ENCODE measurements at regions not wholly inside any gene's neighbourhood (a gene's known extent, or its start where the extent isn't known, plus 50 kb on each side); places are given as distances from the start of the nearest gene placed in this dataset.

DNA sequence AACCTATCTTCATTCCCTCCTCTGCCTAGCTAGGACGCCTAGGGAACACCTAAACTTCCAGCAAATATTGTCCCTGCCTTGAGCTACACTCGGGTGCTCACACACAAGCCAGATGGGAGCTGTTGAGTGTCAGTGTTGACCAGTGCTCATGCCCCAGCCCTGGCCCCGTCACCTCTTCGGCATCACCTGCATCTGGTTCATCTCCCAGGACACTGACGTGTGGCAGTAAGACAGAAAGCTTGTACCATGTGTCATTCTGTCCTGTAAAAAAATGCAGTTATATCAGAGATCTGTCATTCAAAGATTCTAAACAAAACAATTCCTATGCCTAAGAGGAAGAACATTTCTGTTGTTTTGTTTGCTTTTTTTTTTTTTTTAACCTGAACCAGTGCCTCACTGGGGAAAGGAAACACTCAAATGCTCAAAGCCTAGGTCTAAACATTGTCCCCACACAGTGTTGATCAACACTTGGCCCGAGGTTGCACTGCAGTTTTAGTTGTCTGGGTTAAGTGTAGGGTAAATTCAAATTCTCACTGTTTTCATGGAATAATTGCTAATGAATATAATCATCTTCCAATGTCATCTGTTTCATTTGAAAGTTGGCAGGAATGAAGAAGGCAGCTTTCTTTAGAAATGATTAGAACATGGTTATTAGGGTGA is 102.7 kb upstream of the SASH1 start:
- no peak overlapping the region for H3K4me2 ChIP-seq
- ATAC-seq (no peak), FAIRE-seq (no peak), DNase-seq (ENCODE audit: low read depth in 1 of 2, low spot score in 1 of 2) (no peak)
- 36% methylated on average over 6 of the region's 6 CpGs for WGBS (ENCODE audit: missing lambda C conversion rate)
- ChIA-PET POLR2A (no interaction called here), CTCF (interaction anchor here (1.5 kb wide), 1 partner anchor 12 kb away, joined by 4 read pairs; no protein-coding TSS in a partner anchor)
- H3K9me3 ChIP-seq: no peaks in the 10 kb centered on the region
- no peaks in the 10 kb centered on the region for H3K4me1 ChIP-seq
- no peak overlapping the region for H3K4me3 ChIP-seq
- no peak overlapping the region for H3K27ac ChIP-seq
- TF ChIP-seq ZFP36 (IDR thresholded peaks at IDR 0.05; ENCODE audit: borderline replicate concordance, partially characterized antibody) (no peak), EHMT2 (IDR thresholded peaks at IDR 0.05; ENCODE audit: low read depth) (no peak), JUN (IDR thresholded peaks at IDR 0.05) (no peak)
- TF ChIP-seq, protein P1, sequence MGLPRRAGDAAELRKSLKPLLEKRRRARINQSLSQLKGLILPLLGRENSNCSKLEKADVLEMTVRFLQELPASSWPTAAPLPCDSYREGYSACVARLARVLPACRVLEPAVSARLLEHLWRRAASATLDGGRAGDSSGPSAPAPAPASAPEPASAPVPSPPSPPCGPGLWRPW (IDR thresholded peaks at IDR 0.05): no peak
- TF ChIP-seq, protein P2, sequence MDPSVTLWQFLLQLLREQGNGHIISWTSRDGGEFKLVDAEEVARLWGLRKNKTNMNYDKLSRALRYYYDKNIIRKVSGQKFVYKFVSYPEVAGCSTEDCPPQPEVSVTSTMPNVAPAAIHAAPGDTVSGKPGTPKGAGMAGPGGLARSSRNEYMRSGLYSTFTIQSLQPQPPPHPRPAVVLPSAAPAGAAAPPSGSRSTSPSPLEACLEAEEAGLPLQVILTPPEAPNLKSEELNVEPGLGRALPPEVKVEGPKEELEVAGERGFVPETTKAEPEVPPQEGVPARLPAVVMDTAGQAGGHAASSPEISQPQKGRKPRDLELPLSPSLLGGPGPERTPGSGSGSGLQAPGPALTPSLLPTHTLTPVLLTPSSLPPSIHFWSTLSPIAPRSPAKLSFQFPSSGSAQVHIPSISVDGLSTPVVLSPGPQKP (IDR thresholded peaks at IDR 0.05; ENCODE audit: low read depth, low read length): no peak

DNA sequence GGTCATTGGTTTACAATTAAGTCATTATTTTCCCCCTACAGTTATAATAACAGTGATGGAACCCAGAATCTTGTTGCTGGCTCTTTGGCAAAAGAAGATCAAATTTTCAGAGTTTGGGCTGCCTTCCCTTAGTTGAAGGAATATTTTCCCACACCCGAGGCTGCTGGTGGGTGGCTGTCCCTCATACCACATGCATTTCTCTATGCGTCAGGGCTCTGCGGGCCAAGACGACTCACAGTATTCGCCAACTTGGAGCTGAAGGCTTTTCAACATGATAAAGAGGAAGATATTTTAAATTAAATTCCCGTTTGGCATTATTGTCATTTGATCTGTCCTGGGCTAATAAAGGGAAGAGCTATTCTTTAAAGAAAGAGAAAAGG is 102.2 kb upstream of the SASH1 start:
- TF ChIP-seq TFCP2L1 (CRISPR knock-in tag; IDR thresholded peaks at IDR 0.05) (no peak), CBX2 (IDR thresholded peaks at IDR 0.05; ENCODE audit: borderline replicate concordance, low read depth) (no peak), NR3C1 (IDR thresholded peaks at IDR 0.05) (no peak), HOXB13 (CRISPR knock-in tag; IDR thresholded peaks at IDR 0.05; ENCODE audit: low read depth) (no peak), MAFK (IDR thresholded peaks at IDR 0.05; ENCODE audit: partially characterized antibody) (no peak), RFX5 (IDR thresholded peaks at IDR 0.05) (no peak), RNF2 (IDR thresholded peaks at IDR 0.05; ENCODE audit: borderline replicate concordance, low read depth) (no peak), ZSCAN20 (CRISPR knock-in tag; IDR thresholded peaks at IDR 0.05) (no peak), FOSB (CRISPR knock-in tag; IDR thresholded peaks at IDR 0.05) (no peak), FOSL2 (IDR thresholded peaks at IDR 0.05) (no peak), FOSL2 (CRISPR knock-in tag; IDR thresholded peaks at IDR 0.05) (no peak), CHD2 (IDR thresholded peaks at IDR 0.05; ENCODE audit: low read length, partially characterized antibody) (no peak)
- TF ChIP-seq, protein P3, sequence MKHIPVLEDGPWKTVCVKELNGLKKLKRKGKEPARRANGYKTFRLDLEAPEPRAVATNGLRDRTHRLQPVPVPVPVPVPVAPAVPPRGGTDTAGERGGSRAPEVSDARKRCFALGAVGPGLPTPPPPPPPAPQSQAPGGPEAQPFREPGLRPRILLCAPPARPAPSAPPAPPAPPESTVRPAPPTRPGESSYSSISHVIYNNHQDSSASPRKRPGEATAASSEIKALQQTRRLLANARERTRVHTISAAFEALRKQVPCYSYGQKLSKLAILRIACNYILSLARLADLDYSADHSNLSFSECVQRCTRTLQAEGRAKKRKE (CRISPR knock-in tag; IDR thresholded peaks at IDR 0.05; ENCODE audit: low read depth): no peak
- ChIA-PET CTCF (interaction anchor here (1.2 to 1.5 kb wide), 2 partner anchors 10 to 12 kb away, joined by 3 to 4 read pairs; no protein-coding TSS in a partner anchor), POLR2A (no interaction called here)
- 64% methylated on average over 6 of the region's 6 CpGs for WGBS (ENCODE audit: missing lambda C conversion rate)
- no peaks in the 10 kb centered on the region for H3K4me1 ChIP-seq
- H3K4me3 ChIP-seq: no peak overlapping the region
- no peaks in the 10 kb centered on the region for H3K9me3 ChIP-seq
- no peak overlapping the region for H3K27ac ChIP-seq
- FAIRE-seq (no peak), ATAC-seq (no peak), DNase-seq (ENCODE audit: low read depth in 1 of 2, low spot score in 1 of 2) (no peak)
- no peak overlapping the region for H3K4me2 ChIP-seq

DNA sequence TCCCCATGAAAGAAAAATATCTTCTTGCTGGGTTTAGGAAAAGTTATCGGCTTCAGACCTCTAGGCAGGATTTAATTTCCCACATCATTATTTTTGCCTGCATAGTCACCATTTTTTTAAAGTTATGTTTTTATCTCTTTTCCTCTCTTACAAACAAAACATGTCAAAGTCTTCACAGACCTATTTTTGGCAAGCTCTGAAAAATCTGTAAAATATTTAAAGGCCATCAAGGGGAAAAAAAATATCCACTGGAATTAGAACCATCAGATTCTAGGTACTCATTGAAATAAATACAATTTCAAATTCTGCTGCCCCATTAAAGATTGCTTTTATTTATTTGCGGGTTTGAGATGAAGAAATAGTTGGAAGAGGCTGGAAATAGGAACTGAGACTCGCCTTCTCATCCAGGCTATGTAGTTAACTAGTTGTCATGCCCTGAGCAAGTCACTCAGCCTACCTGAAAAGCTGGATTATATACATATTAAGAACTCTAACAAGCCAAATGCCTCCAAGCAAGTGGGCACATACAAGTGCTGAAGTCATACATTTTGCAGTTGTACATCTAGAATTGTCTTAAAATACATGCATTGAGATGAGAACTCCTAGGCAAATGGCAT is 101.7 kb upstream of the SASH1 start:
- H3K4me2 ChIP-seq: no peak overlapping the region
- CTCF ChIA-PET: interaction anchor here (1.2 kb wide), 1 partner anchor 10 kb away, joined by 3 read pairs; no protein-coding TSS in a partner anchor
- POLR2A ChIA-PET: no interaction called here
- DNase-seq (ENCODE audit: low read depth in 1 of 2, low spot score in 1 of 2): no peak
- no peak overlapping the region for H3K27ac ChIP-seq
- H3K4me1 ChIP-seq: no peaks in the 10 kb centered on the region
- TF ChIP-seq GATA3 (IDR thresholded peaks at IDR 0.05; ENCODE audit: borderline replicate concordance) (no peak), NFE2L2 (conservative IDR thresholded peaks at IDR 0.05; ENCODE audit: low read length) (no peak), JUN (IDR thresholded peaks at IDR 0.05) (no peak), RAD21 (conservative IDR thresholded peaks at IDR 0.05 in 1 of 2, IDR thresholded peaks at IDR 0.05 in 1 of 2) (no peak), EP300 (IDR thresholded peaks at IDR 0.05) (no peak)
- TF ChIP-seq, protein P3 (CRISPR knock-in tag; IDR thresholded peaks at IDR 0.05; ENCODE audit: low read depth): no peak
- TF ChIP-seq, protein P4, sequence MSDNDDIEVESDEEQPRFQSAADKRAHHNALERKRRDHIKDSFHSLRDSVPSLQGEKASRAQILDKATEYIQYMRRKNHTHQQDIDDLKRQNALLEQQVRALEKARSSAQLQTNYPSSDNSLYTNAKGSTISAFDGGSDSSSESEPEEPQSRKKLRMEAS (IDR thresholded peaks at IDR 0.05): no peak
- TF ChIP-seq, protein P5, sequence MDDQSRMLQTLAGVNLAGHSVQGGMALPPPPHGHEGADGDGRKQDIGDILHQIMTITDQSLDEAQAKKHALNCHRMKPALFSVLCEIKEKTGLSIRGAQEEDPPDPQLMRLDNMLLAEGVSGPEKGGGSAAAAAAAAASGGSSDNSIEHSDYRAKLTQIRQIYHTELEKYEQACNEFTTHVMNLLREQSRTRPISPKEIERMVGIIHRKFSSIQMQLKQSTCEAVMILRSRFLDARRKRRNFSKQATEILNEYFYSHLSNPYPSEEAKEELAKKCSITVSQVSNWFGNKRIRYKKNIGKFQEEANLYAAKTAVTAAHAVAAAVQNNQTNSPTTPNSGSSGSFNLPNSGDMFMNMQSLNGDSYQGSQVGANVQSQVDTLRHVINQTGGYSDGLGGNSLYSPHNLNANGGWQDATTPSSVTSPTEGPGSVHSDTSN (IDR thresholded peaks at IDR 0.05): no peak
- no peak overlapping the region for H3K4me3 ChIP-seq
- ATAC-seq: no peak
- 39% methylated on average over 3 of the region's 3 CpGs for WGBS (ENCODE audit: missing lambda C conversion rate)
- no peaks in the 10 kb centered on the region for H3K9me3 ChIP-seq
- no peak for FAIRE-seq
